ENCODE measurements at regions not wholly inside any gene's neighbourhood (a gene's known extent, or its start where the extent isn't known, plus 50 kb on each side); places are given as distances from the start of the nearest gene placed in this dataset.

DNA sequence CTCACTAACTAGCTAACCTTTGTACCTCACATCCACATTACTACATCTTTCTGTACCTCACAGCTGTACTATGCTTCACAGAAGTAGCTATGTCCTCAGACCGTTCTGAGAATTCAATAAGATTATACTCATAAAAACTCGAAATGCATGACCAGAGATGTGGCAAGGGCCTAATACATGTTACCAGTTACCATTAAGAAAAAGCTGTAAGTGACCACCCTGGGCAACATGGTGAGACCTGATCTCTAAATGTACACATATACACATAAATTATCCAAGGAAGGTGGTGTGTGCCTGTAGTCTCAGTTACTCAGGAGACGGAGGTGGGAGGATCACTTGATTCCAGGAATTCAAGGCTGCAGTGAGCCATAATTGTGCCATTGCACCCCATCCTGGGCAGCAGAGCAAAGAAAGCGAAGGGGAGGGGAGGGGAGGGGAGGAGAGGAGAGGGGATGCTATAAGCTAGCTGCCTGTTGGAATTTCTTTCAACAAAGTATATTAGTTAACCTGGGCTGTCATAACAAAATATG lies 482.6 kb upstream of the ZNF717 start:
- Histone ChIP-seq H3K4me1 (ENCODE audit: control insufficient read depth, insufficient read depth, low read length) (no peaks in the 10 kb centered on the region), H3K4me3 (ENCODE audit: low read depth, low read length) (no peak overlapping the region), H3K36me3 (ENCODE audit: control insufficient read depth in 2 of 2, insufficient read depth in 1 of 2, low read length in 2 of 2) (no peaks in the 10 kb centered on the region), H3K27ac (ENCODE audit: extremely low read depth, low read depth, low read length) (no peak overlapping the region), H3K9me3 (ENCODE audit: control insufficient read depth, insufficient read depth, low read depth, low read length) (no peaks in the 10 kb centered on the region)
- no peak for TF ChIP-seq GFI1B (tag by site-specific recombination; IDR thresholded peaks at IDR 0.05)
- TF ChIP-seq, protein P1, sequence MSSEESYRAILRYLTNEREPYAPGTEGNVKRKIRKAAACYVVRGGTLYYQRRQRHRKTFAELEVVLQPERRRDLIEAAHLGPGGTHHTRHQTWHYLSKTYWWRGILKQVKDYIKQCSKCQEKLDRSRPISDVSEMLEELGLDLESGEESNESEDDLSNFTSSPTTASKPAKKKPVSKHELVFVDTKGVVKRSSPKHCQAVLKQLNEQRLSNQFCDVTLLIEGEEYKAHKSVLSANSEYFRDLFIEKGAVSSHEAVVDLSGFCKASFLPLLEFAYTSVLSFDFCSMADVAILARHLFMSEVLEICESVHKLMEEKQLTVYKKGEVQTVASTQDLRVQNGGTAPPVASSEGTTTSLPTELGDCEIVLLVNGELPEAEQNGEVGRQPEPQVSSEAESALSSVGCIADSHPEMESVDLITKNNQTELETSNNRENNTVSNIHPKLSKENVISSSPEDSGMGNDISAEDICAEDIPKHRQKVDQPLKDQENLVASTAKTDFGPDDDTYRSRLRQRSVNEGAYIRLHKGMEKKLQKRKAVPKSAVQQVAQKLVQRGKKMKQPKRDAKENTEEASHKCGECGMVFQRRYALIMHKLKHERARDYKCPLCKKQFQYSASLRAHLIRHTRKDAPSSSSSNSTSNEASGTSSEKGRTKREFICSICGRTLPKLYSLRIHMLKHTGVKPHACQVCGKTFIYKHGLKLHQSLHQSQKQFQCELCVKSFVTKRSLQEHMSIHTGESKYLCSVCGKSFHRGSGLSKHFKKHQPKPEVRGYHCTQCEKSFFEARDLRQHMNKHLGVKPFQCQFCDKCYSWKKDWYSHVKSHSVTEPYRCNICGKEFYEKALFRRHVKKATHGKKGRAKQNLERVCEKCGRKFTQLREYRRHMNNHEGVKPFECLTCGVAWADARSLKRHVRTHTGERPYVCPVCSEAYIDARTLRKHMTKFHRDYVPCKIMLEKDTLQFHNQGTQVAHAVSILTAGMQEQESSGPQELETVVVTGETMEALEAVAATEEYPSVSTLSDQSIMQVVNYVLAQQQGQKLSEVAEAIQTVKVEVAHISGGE (tag by site-specific recombination; conservative IDR thresholded peaks at IDR 0.05; ENCODE audit: low read depth), result no peak
- TF ChIP-seq ZNF747 (tag by site-specific recombination; IDR thresholded peaks at IDR 0.05), result no peak
- TF ChIP-seq FEZF1 (tag by site-specific recombination; IDR thresholded peaks at IDR 0.05), result no peak
- POLR2A ChIA-PET, result no interaction called here
- CTCF ChIA-PET, result no interaction called here

DNA sequence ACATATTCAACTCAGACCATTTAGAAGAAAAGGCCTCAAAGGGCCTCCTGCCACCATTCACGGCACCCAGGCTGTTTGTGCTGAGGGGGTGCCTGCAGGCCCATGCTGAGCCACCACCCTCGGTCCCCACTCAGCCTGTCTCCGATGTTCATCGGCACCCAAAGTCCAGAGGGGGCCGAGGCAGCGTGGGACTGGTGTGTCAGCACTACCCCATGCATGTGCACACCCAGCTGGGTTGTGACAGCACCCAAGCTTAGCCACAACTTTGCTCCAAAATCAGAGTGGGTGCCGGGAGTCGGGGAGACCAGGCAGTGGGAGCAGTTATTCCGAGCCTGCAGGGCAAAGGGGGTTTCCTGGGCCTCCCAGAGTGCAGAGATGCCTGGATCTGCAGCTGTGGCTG lies 508.5 kb upstream of the ZNF717 start:
- ChIA-PET POLR2A (no interaction called here), CTCF (no interaction called here)
- no peaks in the 10 kb centered on the region for H3K36me3 ChIP-seq (ENCODE audit: control insufficient read depth in 2 of 2, insufficient read depth in 1 of 2, low read length in 2 of 2)
- H3K4me3 ChIP-seq (ENCODE audit: low read depth, low read length), result no peak overlapping the region
- TF ChIP-seq ZNF621 (tag by site-specific recombination; IDR thresholded peaks at IDR 0.05), result no peak
- TF ChIP-seq, protein P2, sequence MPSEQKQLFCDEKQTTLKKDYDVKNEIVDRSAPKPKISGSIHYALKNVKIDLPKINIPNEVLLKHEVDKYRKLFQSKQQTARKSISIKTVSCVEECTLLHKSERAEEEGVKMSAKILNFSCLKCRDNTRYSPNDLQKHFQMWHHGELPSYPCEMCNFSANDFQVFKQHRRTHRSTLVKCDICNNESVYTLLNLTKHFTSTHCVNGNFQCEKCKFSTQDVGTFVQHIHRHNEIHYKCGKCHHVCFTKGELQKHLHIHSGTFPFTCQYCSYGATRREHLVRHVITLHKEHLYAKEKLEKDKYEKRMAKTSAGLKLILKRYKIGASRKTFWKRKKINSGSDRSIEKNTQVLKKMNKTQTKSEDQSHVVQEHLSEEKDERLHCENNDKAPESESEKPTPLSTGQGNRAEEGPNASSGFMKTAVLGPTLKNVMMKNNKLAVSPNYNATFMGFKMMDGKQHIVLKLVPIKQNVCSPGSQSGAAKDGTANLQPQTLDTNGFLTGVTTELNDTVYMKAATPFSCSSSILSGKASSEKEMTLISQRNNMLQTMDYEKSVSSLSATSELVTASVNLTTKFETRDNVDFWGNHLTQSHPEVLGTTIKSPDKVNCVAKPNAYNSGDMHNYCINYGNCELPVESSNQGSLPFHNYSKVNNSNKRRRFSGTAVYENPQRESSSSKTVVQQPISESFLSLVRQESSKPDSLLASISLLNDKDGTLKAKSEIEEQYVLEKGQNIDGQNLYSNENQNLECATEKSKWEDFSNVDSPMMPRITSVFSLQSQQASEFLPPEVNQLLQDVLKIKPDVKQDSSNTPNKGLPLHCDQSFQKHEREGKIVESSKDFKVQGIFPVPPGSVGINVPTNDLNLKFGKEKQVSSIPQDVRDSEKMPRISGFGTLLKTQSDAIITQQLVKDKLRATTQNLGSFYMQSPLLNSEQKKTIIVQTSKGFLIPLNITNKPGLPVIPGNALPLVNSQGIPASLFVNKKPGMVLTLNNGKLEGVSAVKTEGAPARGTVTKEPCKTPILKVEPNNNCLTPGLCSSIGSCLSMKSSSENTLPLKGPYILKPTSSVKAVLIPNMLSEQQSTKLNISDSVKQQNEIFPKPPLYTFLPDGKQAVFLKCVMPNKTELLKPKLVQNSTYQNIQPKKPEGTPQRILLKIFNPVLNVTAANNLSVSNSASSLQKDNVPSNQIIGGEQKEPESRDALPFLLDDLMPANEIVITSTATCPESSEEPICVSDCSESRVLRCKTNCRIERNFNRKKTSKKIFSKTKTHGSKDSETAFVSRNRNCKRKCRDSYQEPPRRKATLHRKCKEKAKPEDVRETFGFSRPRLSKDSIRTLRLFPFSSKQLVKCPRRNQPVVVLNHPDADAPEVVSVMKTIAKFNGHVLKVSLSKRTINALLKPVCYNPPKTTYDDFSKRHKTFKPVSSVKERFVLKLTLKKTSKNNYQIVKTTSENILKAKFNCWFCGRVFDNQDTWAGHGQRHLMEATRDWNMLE (tag by site-specific recombination; conservative IDR thresholded peaks at IDR 0.05; ENCODE audit: low read depth), result no peak
- TF ChIP-seq ZNF23 (tag by site-specific recombination; IDR thresholded peaks at IDR 0.05; ENCODE audit: borderline replicate concordance), result no peak
- TF ChIP-seq, protein P3, sequence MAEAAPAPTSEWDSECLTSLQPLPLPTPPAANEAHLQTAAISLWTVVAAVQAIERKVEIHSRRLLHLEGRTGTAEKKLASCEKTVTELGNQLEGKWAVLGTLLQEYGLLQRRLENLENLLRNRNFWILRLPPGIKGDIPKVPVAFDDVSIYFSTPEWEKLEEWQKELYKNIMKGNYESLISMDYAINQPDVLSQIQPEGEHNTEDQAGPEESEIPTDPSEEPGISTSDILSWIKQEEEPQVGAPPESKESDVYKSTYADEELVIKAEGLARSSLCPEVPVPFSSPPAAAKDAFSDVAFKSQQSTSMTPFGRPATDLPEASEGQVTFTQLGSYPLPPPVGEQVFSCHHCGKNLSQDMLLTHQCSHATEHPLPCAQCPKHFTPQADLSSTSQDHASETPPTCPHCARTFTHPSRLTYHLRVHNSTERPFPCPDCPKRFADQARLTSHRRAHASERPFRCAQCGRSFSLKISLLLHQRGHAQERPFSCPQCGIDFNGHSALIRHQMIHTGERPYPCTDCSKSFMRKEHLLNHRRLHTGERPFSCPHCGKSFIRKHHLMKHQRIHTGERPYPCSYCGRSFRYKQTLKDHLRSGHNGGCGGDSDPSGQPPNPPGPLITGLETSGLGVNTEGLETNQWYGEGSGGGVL (tag by site-specific recombination; IDR thresholded peaks at IDR 0.05), result no peak
- no peak for TF ChIP-seq ZNF473 (tag by site-specific recombination; IDR thresholded peaks at IDR 0.05)
- no peak for TF ChIP-seq ZFP3 (tag by site-specific recombination; IDR thresholded peaks at IDR 0.05; ENCODE audit: low read depth)
- TF ChIP-seq YY2 (tag by site-specific recombination; IDR thresholded peaks at IDR 0.05), result no peak
- no peak for TF ChIP-seq ZNF76 (tag by site-specific recombination; IDR thresholded peaks at IDR 0.05; ENCODE audit: borderline replicate concordance, low read depth)
- TF ChIP-seq ZFP37 (tag by site-specific recombination; IDR thresholded peaks at IDR 0.05), result no peak
- no peak for TF ChIP-seq ZNF114 (tag by site-specific recombination; IDR thresholded peaks at IDR 0.05)
- TF ChIP-seq PRDM1 (tag by site-specific recombination; IDR thresholded peaks at IDR 0.05), result no peak
- TF ChIP-seq ZNF792 (tag by site-specific recombination; IDR thresholded peaks at IDR 0.05), result no peak
- no peak for TF ChIP-seq OVOL3 (tag by site-specific recombination; IDR thresholded peaks at IDR 0.05)
- H3K27ac ChIP-seq (ENCODE audit: extremely low read depth, low read depth, low read length), result no peak overlapping the region
- H3K4me1 ChIP-seq (ENCODE audit: control insufficient read depth, insufficient read depth, low read length), result no peaks in the 10 kb centered on the region
- no peaks in the 10 kb centered on the region for H3K9me3 ChIP-seq (ENCODE audit: control insufficient read depth, insufficient read depth, low read depth, low read length)
